AG09319 (cell line): ENCODE measurements at regions not wholly inside any gene's neighbourhood (a gene's known extent, or its start where the extent isn't known, plus 50 kb on each side); places are given as distances from the start of the nearest gene placed in this dataset.

Experiments used
- DNase-seq: peaks from one replicate; pipeline ENCODE4 v3.0.0-alpha.2; 2010; ENCODE audit warnings: low read depth; ENCODE audit errors: extremely low read depth
- TF ChIP-seq, protein P1 (sequence below): IDR thresholded peaks from 2 replicates; pipeline ENCODE4 v1.5.1; 2011; ENCODE audit warnings: low read depth, mild to moderate bottlenecking, inconsistent platforms, low read length, moderate library complexity

DNA sequence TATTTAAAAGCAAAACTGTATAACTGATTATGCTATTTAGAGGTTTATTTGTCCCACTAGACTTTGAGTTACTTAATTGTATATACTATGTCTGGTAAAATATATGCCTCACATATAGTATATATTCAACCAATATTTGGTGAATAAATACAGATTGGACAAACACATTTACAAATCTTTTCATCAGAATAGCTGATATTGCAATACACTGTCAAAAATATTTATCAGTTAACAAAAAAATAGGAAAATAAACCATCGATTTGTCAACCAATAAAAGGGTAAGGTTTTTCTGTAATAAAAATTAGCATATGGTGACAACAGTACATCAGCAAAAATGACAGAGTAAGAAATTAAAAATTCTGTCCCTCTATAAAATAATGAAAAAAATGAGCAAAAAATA lies 889.9 kb upstream of the INTU start:
- DNase-seq: no peak
- TF ChIP-seq, protein P1, sequence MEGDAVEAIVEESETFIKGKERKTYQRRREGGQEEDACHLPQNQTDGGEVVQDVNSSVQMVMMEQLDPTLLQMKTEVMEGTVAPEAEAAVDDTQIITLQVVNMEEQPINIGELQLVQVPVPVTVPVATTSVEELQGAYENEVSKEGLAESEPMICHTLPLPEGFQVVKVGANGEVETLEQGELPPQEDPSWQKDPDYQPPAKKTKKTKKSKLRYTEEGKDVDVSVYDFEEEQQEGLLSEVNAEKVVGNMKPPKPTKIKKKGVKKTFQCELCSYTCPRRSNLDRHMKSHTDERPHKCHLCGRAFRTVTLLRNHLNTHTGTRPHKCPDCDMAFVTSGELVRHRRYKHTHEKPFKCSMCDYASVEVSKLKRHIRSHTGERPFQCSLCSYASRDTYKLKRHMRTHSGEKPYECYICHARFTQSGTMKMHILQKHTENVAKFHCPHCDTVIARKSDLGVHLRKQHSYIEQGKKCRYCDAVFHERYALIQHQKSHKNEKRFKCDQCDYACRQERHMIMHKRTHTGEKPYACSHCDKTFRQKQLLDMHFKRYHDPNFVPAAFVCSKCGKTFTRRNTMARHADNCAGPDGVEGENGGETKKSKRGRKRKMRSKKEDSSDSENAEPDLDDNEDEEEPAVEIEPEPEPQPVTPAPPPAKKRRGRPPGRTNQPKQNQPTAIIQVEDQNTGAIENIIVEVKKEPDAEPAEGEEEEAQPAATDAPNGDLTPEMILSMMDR: no peak

DNA sequence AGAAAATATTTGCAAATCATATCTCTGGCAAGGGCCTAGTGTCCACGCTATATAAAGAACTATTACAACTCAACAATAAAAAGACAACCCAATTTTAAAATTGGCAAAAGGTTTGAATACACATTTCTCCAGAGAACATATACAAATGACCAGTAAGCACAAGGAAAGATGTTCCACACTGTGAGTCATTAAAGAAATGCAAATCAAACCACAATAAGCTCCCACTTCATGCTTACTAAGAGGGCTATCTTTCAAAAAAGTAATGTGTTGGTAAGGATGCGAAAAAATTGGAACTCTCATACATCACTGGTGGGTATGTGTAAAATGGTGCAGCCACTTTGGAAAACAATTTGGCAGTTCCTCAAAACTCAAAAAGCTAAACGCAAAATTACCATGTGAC lies 884.0 kb upstream of the INTU start:
- DNase-seq: no peak
- TF ChIP-seq, protein P1: no peak

DNA sequence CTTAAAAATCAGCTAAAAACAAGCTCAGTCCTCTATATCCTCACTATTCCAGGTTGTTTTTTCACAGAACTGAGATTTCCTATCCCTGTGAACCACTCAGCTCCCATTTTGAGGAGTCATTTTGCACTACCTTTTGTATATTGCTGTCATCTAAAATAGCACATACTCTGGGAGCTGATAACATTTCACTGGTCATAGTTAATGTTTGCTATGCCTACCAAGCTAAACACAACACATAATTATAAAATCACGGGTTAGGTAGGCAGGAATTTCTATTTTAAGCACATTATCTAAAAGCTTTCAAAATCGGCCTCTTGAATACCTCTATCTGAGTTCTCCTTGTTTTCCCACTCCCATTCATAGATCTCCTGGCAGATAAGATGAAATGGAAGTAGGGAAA lies 882.0 kb upstream of the INTU start:
- TF ChIP-seq, protein P1: no peak
- DNase-seq: no peak

DNA sequence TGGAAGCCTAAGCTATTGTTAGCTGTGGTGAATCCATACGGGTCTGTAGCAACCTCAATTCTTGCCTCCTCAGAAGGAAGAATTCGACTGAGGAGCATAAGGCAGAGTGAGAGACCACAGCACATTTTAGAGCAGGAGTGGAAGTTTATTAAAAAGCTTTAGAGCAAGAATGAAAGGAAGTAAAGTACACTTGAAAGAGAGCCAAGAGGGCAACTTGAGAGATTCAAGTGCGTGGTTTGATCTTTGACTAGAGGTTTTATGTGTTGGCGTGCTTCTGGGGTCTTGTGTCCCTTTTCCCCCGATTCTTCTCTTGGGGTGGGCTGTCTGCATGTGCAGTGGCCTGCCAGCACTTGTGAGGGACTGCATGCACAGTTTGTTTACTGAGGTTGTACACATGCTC lies 880.6 kb upstream of the INTU start:
- no peak for DNase-seq
- TF ChIP-seq, protein P1: no peak

DNA sequence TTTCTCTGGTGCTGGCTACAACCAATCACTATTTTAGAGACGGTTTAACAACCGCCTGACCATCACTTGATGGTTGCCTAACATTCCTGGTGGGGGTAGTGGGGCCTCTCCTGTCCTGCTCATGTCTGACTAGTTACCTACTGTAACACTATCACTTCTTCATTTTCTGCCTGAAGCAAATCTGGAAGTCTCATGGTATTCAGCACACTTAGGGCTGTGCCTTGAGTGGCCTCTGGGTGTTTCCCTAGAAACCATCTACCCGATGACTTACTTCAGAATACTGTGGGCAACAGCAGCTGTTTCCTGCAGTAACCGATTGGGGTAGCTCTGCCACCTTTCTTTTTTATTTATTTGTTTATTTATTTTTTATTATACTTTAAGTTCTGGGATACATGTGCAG lies 880.1 kb upstream of the INTU start:
- DNase-seq: no peak
- TF ChIP-seq, protein P1: no peak

DNA sequence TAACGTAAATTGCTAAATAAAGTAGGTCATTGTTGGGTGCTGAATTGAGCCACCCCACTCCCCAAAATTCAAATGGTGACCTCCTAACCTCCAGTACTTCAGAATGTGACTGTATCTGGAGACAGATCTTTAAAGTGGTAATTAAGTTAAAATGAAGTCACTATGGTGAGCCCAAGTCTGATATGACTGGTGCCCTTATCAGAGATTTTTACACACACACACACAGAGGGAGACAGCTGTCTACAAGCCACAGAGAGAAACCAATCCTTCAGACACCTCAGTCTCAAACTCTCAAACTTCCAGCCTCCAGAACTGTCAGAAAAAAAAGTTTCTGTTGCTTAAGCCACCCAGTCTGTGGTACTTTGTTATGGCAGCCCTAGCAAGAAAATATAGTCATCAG lies 879.2 kb upstream of the INTU start:
- TF ChIP-seq, protein P1: no peak
- no peak for DNase-seq

DNA sequence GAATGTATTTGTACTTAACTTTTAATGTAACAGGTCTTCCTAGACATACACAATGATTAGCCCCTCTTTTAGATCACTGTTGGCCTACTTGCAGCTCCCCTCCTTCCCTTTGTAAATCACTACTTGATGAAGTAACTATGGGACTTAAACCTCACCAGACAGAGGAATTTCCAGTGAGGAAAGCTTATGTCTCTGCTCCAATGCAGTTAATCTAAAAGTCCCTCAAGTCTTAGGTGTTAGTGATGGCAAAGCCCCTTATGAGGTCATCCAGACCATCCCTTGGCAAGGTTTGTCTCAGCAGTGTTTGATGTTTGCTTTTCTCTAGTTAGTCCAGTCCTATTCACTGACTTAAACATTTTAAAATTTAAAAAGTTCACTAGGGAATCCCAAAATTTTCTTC lies 877.3 kb upstream of the INTU start:
- TF ChIP-seq, protein P1: no peak
- no peak for DNase-seq
